H9 (cell line): ENCODE measurements at regions not wholly inside any gene's neighbourhood (a gene's known extent, or its start where the extent isn't known, plus 50 kb on each side); places are given as distances from the start of the nearest gene placed in this dataset.

Source experiments
- DNase-seq: peaks from one replicate; pipeline ENCODE4 v3.0.0-alpha.2; 2017
- H2AFZ ChIP-seq: one replicate; pipeline ENCODE4 v1.6.1; 2013; ENCODE audit warnings: mild to moderate bottlenecking, low read length, control low read depth, moderate library complexity
- H2AK5ac ChIP-seq: 2 replicates; pipeline ENCODE4 v1.6.1; 2013; ENCODE audit warnings: low read length, control low read depth, mixed read lengths; ENCODE audit not compliant: insufficient read length
- H2BK120ac ChIP-seq: one replicate; pipeline ENCODE4 v1.6.1; 2013; ENCODE audit warnings: low read depth, mild to moderate bottlenecking, low read length, control low read depth, inconsistent platforms; ENCODE audit not compliant: poor library complexity, severe bottlenecking
- H2BK12ac ChIP-seq: 2 replicates; pipeline ENCODE4 v1.6.1; 2013; ENCODE audit warnings: low read length, control low read depth, mixed read lengths, low read depth; ENCODE audit not compliant: insufficient read length
- H2BK15ac ChIP-seq: 2 replicates; pipeline ENCODE4 v1.6.1; 2013; ENCODE audit warnings: low read depth, low read length, control low read depth
- H2BK20ac ChIP-seq: one replicate; pipeline ENCODE4 v1.6.1; 2013; ENCODE audit warnings: low read depth, mild to moderate bottlenecking, low read length, control low read depth, inconsistent platforms; ENCODE audit not compliant: poor library complexity, severe bottlenecking
- H2BK5ac ChIP-seq: 2 replicates; pipeline ENCODE4 v1.6.1; 2013; ENCODE audit warnings: low read length, control low read depth, mixed read lengths; ENCODE audit not compliant: insufficient read length
- H3K14ac ChIP-seq: 2 replicates; pipeline ENCODE4 v1.6.1; 2013; ENCODE audit warnings: low read length, control low read depth; ENCODE audit not compliant: insufficient read depth
- H3K18ac ChIP-seq: 2 replicates; pipeline ENCODE4 v1.6.1; 2013; ENCODE audit warnings: low read depth, mild to moderate bottlenecking, mixed read lengths, low read length, control low read depth; ENCODE audit not compliant: insufficient read length
- H3K23ac ChIP-seq: 2 replicates; pipeline ENCODE4 v1.6.1; 2013; ENCODE audit warnings: low read length, control low read depth, mixed read lengths, low read depth; ENCODE audit not compliant: insufficient read length
- H3K23me2 ChIP-seq: 2 replicates; pipeline ENCODE4 v1.6.1; 2013; ENCODE audit warnings: low read depth, mild to moderate bottlenecking, mixed read lengths, low read length, control low read depth; ENCODE audit not compliant: insufficient read length, poor library complexity, severe bottlenecking
- H3K27ac ChIP-seq: 2 replicates; pipeline ENCODE4 v1.5.1; 2013; ENCODE audit warnings: low read length, control low read depth, mixed read lengths, low read depth; ENCODE audit not compliant: insufficient read length
- H3K27me3 ChIP-seq: 2 replicates; pipeline ENCODE4 v1.6.1; 2013; ENCODE audit warnings: low read length, control low read depth, inconsistent platforms; ENCODE audit not compliant: insufficient read depth
- H3K4ac ChIP-seq: 2 replicates; pipeline ENCODE4 v1.6.1; 2013; ENCODE audit warnings: low read depth, mild to moderate bottlenecking, control low read depth, inconsistent platforms, low read length, moderate library complexity
- H3K4me1 ChIP-seq: 2 replicates; pipeline ENCODE4 v1.6.1; 2013; ENCODE audit warnings: low read length, control low read depth, inconsistent platforms; ENCODE audit not compliant: insufficient read depth
- H3K4me2 ChIP-seq: 2 replicates; pipeline ENCODE4 v1.6.1; 2013; ENCODE audit warnings: low read length, control low read depth, mixed read lengths; ENCODE audit not compliant: insufficient read length, insufficient read depth
- H3K56ac ChIP-seq: 2 replicates; pipeline ENCODE4 v1.6.1; 2013; ENCODE audit warnings: low read depth, mild to moderate bottlenecking, mixed read lengths, low read length, control low read depth; ENCODE audit not compliant: insufficient read length
- H3K79me1 ChIP-seq: 2 replicates; pipeline ENCODE4 v1.6.1; 2013; ENCODE audit warnings: low read depth, mild to moderate bottlenecking, moderate library complexity, low read length, control low read depth, inconsistent platforms; ENCODE audit not compliant: insufficient read depth, poor library complexity, severe bottlenecking
- H3K79me2 ChIP-seq: 2 replicates; pipeline ENCODE4 v1.6.1; 2013; ENCODE audit warnings: low read length, control low read depth, inconsistent platforms; ENCODE audit not compliant: insufficient read depth
- H3K9ac ChIP-seq: 2 replicates; pipeline ENCODE4 v1.6.1; 2013; ENCODE audit warnings: low read length, control low read depth, mixed read lengths; ENCODE audit not compliant: insufficient read length; ENCODE audit errors: extremely low read depth
- H3K9me3 ChIP-seq: one replicate; pipeline ENCODE4 v1.6.1; 2013; ENCODE audit warnings: low read depth, low read length, inconsistent platforms; ENCODE audit not compliant: control insufficient read depth
- H3T11ph ChIP-seq: one replicate; pipeline ENCODE4 v1.6.1; 2013; ENCODE audit warnings: mild to moderate bottlenecking, low read length, control low read depth, inconsistent platforms
- H4K20me1 ChIP-seq: one replicate; pipeline ENCODE4 v1.6.1; 2013; ENCODE audit not compliant: control insufficient read depth, insufficient read length, insufficient read depth
- H4K5ac ChIP-seq: 2 replicates; pipeline ENCODE4 v1.6.1; 2013; ENCODE audit warnings: low read depth, mild to moderate bottlenecking, mixed read lengths, low read length, control low read depth; ENCODE audit not compliant: insufficient read length
- H4K8ac ChIP-seq: replicated peaks from 2 replicates; pipeline ENCODE4 v1.6.1; 2013; ENCODE audit warnings: low read length, control low read depth, mixed read lengths, low read depth; ENCODE audit not compliant: insufficient read length
- H4K91ac ChIP-seq: 2 replicates; pipeline ENCODE4 v1.6.1; 2013; ENCODE audit warnings: low read depth, mild to moderate bottlenecking, moderate library complexity, mixed read lengths, low read length, control low read depth; ENCODE audit not compliant: insufficient read length
- H3K27ac Mint-ChIP-seq, 3 experiments: 2 replicates in 2 of 3; 3 replicates in 1 of 3; pipeline ENCODE4 v1.8.0; 2020 to 2021; ENCODE audit warnings: mixed read lengths in 3 of 3, mild to moderate bottlenecking in 1 of 3, moderate library complexity in 1 of 3
- H3K27me3 Mint-ChIP-seq: 2 replicates; pipeline ENCODE4 v1.8.0; 2021; ENCODE audit warnings: low read depth, mild to moderate bottlenecking, moderate library complexity, mixed read lengths
- H3K36me3 Mint-ChIP-seq, 3 experiments: 2 replicates in 2 of 3; 3 replicates in 1 of 3; pipeline ENCODE4 v1.8.0; 2020 to 2021; ENCODE audit warnings: low read depth in 3 of 3, mixed read lengths in 3 of 3; ENCODE audit not compliant: insufficient read depth in 1 of 3
- H3K4me1 Mint-ChIP-seq, 2 experiments: 2 replicates each; pipeline ENCODE4 v1.8.0; 2020; ENCODE audit warnings: mixed read lengths in 2 of 2
- H3K4me3 Mint-ChIP-seq, 2 experiments: 2 replicates in 1 of 2; 3 replicates in 1 of 2; pipeline ENCODE4 v1.8.0; 2020 to 2021; ENCODE audit warnings: mild to moderate bottlenecking in 2 of 2, mixed read lengths in 2 of 2, moderate library complexity in 1 of 2
- H3K9me3 Mint-ChIP-seq, 2 experiments: 2 replicates in 1 of 2; 3 replicates in 1 of 2; pipeline ENCODE4 v1.8.0; 2020; ENCODE audit warnings: mild to moderate bottlenecking in 2 of 2, mixed read lengths in 2 of 2, moderate library complexity in 1 of 2
- CTCF ChIP-seq: fragments of 200-600 bp; sonication (generic); conservative IDR thresholded peaks from 3 replicates; pipeline ENCODE4 v1.8.0; 2021; ENCODE audit warnings: antibody characterized with exemption, mild to moderate bottlenecking
- WGBS: extraction: QIAGEN DNeasy Blood & Tissue Kit; methylation state at CpG from one replicate; pipeline ENCODE4 v1.1.7; 2013; ENCODE audit warnings: missing lambda C conversion rate, low lambda C conversion rate, mixed read lengths; ENCODE audit not compliant: insufficient read length; ENCODE audit errors: extremely low coverage; 5-methylcytosine and 5-hydroxymethylcytosine counted together

GRCh38 chr3:16790432-16791400 lies 94.0 kb upstream of the PLCL2 start:
- no peak overlapping the region for H3K18ac ChIP-seq
- DNase-seq, result no peak
- H3K36me3 Mint-ChIP-seq, result peaks cover 3 to 34% (median 16%) of the 10 kb centered on the region in 3 experiments
- peak overlapping the region; percentile 56 to 95 (median 72); a peak in 6 of 7 replicates for H3K27ac Mint-ChIP-seq
- no peaks in the 10 kb centered on the region for H3K23me2 ChIP-seq
- no peaks in the 10 kb centered on the region for H3K79me1 ChIP-seq
- no peak overlapping the region for H3T11ph ChIP-seq
- no peak overlapping the region for H3K9ac ChIP-seq
- no peak overlapping the region for H4K8ac ChIP-seq
- H3K27me3 Mint-ChIP-seq, result no peaks in the 10 kb centered on the region
- no peak overlapping the region for H4K91ac ChIP-seq
- no peak overlapping the region for H2BK12ac ChIP-seq
- no peaks in the 10 kb centered on the region for H3K9me3 ChIP-seq
- H3K56ac ChIP-seq, result no peak overlapping the region
- no peaks in the 10 kb centered on the region for H3K79me2 ChIP-seq
- peaks cover 49 to 65% of the 10 kb centered on the region in 2 experiments for H3K4me1 Mint-ChIP-seq
- H3K27ac ChIP-seq, result no peak overlapping the region
- H2AK5ac ChIP-seq, result no peak overlapping the region
- H2BK15ac ChIP-seq, result no peak overlapping the region
- H4K20me1 ChIP-seq, result no peaks in the 10 kb centered on the region
- H3K4me1 ChIP-seq, result peaks cover 22% of the 10 kb centered on the region; the same call in 1 of the 2 replicates
- H2BK5ac ChIP-seq, result no peak overlapping the region
- no peak overlapping the region for H3K4me2 ChIP-seq
- H4K5ac ChIP-seq, result no peak overlapping the region
- H3K14ac ChIP-seq, result no peak overlapping the region
- peaks cover 6 to 7% of the 10 kb centered on the region in 2 experiments for H3K9me3 Mint-ChIP-seq
- no peak for TF ChIP-seq CTCF
- H3K27me3 ChIP-seq, result no peaks in the 10 kb centered on the region
- H2BK120ac ChIP-seq, result no peak overlapping the region
- H2BK20ac ChIP-seq, result no peak overlapping the region
- H3K23ac ChIP-seq, result no peak overlapping the region
- WGBS, result no CpG with 5 or more reads among the region's 7 CpGs
- no peak overlapping the region for H2AFZ ChIP-seq
- H3K4me3 Mint-ChIP-seq, result no peak overlapping the region
- H3K4ac ChIP-seq, result no peak overlapping the region
